ENCODE measurements at regions not wholly inside any gene's neighbourhood (a gene's known extent, or its start where the extent isn't known, plus 50 kb on each side); places are given as distances from the start of the nearest gene placed in this dataset.

GRCh38 chr7:124324262-124324661, 291.4 kb upstream of the TMEM229A start:
- no peak for TF ChIP-seq HES2 (IDR thresholded peaks at IDR 0.05)
- TF ChIP-seq CEBPB (IDR thresholded peaks at IDR 0.05): no peak
- TF ChIP-seq SMC3 (IDR thresholded peaks at IDR 0.05): no peak
- TF ChIP-seq JUNB (IDR thresholded peaks at IDR 0.05): no peak
- TF ChIP-seq CTCF (IDR thresholded peaks at IDR 0.05): no peak
- no peak for TF ChIP-seq REST (IDR thresholded peaks at IDR 0.05)
- no peak for TF ChIP-seq POLR2A (IDR thresholded peaks at IDR 0.05; ENCODE audit: low read length)
- TF ChIP-seq USF2 (IDR thresholded peaks at IDR 0.05): no peak
- no peak for TF ChIP-seq E2F6 (IDR thresholded peaks at IDR 0.05; ENCODE audit: borderline replicate concordance, low read depth)
- TF ChIP-seq RFX5 (IDR thresholded peaks at IDR 0.05): no peak
- no peak for TF ChIP-seq POLR2AphosphoS2 (conservative IDR thresholded peaks at IDR 0.05; ENCODE audit: low read length)
- no peak for TF ChIP-seq MAX (IDR thresholded peaks at IDR 0.05)

All from A549 (cell line).